NOMO-1 treated with dmso at 0.1 percent for 144 hours (cell line): ENCODE measurements at regions not wholly inside any gene's neighbourhood (a gene's known extent, or its start where the extent isn't known, plus 50 kb on each side); places are given as distances from the start of the nearest gene placed in this dataset.
"Not testable (repeated sequence)": the region's sequence is repeated elsewhere in the genome, so short reads cannot be mapped to it uniquely, and the experiment has no call there.

Experiments
- DNase-seq: peaks from one replicate; lab custom pipeline; 2025; ENCODE audit not compliant: unreplicated experiment; lab: John Stamatoyannopoulos, UW

DNA sequence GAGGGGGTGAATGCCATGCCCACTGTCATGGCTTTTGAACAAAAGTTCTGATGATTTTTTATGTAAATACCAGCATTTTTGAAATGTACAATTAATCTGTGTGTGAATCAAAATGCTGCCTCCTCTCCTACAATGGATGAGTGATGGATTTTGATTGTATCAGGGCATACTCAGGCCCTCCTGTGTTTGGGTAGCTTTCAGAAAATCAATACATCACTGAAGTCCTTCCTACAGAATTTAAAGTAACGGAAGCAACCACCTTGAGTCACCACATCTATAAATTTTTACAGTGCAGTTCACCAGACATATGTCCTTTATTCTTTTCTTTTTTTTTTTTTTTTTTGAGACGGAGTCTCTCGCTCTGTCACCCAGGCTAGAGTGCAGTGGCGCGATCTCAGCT, 867.3 kb downstream of the EPHA4 start:
- DNase-seq: no peak

DNA sequence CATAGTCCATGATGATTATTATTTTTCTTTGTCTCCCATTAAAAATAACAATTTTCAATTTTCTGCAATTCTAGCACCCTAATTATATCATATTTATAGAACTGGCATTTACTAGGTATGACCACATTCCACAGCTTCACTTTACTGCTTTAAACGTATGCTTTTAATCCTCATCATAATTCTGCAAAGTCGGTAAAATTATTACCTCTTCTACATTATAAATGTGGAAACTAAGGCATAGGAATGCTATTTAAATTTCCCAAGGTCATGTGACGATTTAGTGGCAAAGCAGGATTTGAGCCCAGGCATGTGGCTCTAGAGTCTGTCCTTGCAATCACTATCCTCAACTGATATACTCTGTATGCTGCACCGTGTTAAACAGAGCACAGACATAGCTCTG, 866.4 kb downstream of the EPHA4 start:
- DNase-seq: no peak

DNA sequence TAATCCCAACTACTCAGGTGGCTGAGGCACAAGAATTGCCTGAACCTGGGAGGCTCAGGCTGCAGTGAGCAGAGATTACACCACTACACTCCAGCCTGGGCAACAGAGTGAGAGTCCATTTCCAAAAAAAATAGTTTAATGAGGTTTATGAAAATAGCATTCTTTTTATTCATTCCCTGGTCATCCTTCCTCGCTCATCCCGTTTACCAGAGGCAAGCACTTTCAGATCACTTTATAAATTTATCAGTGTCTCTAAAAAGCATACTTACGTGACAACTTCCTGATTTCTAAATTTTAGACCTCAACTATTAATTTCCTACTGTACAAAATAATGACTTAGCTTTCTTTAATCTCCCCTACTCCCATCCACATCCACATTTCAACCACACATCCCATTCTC, 864.8 kb downstream of the EPHA4 start:
- no peak for DNase-seq

DNA sequence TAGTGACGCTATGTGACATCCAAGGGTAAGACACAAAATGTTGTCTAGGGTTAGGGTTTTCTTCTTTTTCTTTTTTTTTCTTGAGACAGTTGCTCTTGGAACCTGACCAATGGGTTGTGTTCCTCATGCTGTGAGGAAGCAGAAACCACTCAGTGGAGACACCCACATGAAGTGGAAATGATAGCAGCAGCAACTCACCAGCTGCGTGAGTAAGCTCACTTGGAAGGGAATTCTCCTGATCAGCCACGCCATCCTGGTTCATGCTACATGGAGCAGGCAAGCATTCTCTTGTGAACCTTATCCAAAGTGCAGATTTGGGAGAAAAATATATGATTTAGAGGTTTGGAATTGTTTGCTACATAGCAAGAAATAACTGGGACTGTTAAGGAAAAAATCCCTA, 863.7 kb downstream of the EPHA4 start:
- DNase-seq: no peak

DNA sequence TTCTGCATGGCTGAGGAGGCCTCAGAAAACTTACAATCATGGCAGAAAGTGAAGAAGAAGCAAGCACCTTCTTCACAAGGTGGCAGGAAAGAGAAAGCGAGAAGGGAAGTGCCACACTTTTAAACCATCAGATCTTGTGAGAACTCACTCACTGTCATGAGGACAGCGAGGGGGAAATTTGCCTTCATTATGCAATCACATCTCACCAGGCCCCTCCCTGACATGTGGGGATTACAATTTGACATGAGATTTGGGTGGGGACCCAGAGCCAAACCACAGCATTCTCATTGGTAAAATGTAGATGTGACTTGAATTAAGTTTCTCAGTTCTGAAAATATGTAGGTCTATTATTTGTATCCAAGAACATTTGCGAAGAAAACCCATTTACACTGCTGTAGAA, 854.8 kb downstream of the EPHA4 start:
- DNase-seq: no peak

DNA sequence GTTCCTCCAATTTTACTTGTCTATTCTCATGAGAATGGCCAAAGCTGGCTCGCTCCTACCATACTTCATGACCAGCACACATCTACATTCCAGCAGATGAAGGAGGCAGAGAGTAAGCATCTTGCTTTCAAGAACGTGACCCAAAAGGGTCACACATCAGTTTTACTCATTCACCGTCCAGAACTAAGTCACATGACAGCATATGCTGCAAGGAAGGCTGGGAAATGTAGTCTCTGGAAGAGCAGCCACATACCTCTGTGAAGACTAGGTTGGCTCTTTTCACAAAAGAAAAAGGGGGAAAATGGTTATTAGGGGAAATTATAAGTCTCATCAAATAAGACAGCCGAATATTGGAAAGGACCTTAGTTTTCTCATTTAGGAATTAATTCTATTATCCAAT, 835.3 kb downstream of the EPHA4 start:
- DNase-seq: no peak

DNA sequence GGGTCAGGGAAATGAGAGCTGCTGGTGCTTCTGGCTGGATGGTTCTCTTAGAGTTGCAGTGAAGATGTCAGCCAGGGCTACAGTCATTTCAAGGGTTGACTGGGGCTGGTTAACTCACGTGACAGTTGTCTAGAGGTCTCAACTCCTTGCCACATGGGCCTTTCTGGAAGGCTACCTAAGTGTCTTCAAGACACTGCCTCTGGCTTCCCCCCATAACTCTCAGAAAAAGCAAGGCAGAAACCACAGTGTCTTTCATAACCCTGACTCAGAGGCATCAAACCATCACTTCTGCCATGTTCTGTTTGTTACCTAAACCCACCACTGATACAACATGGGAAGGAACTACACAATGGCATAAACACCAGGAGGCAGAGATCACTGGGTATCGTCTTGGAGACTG, 828.9 kb downstream of the EPHA4 start:
- DNase-seq: no peak

DNA sequence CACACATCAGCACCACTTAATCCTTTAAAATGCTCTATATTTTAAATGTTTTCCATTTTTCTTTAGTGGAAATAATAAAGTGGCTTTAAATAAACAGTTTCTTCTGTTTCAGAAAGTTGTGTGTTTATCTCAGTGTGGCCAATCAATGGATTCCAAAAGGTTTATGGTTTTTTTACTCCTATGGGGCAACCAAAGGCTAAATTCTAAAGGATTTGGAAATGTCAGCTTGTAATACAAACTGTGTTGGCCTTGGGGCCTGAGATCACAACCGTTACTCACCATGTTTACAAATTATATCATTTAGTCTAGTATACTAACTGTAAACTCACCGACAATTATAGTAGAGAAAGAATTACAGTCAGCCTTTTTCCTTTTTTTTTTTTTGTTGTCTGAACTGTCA, 827.2 kb downstream of the EPHA4 start:
- DNase-seq: no peak

DNA sequence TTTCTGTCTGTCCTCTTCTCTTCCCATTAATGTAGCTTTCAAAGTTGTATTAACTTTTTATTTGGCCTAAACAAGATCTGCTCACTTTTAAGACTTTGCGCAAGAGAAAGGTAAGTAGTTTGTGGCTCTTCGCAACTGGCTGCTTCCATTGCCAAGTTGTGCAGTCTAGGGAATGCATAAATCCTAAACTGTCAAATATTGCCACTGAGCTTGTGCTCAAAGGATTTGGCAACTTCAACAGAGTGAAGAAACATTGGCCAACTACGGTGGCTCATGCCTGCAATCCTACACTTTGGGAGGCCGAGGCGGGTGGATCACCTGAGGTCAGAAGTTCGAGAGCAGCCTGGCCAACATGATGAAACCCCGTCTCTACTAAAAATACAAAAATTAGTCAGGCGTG, 826.4 kb downstream of the EPHA4 start:
- no peak for DNase-seq

DNA sequence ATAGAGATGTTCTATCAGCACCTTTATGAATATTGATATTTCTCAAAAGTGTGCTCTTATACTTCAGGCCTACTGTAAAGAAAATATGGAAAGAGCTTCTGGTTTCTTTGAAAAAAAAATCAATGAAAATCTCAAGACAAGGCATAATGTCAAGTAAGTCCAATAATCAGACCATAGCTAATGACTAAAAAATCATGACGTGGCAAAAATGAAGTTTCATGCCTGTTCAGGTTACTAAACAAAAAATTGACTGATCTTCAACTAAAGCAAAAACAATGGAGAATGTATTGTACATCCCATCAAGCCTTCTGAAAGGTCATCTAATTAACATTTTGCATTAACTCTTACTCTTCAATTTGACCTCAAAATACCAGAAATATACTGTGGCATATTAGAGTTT, 824.4 kb downstream of the EPHA4 start:
- no peak for DNase-seq

DNA sequence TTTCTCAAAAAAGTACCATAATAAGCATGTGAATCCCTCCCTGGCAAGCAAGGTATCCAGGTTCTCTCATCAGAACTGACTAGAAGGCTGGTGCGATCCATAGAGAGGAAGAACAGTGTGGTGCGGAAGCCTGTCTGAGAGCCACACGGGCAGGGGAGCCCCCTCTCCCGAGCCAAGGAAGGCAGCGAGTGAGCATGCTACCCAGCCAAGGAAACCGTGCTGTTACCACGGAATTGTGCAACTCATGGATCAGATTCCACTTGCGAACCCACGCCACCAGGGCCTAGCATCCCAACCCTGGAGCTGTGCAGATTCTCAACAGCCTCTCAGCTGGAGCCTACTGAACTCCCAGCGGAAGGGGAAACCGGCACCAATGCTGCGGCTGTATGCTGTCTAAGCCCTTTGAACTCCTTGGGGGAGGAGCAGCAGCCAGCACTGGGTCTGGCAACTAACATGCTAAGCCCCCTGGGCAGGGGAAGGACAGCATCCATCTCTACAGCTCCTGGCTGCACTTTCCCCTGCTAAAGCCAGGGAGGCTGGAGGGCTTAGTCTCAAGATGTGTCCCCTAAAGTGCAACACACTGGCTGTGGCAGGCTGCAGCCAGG, 823.1 kb downstream of the EPHA4 start:
- DNase-seq: no peak

DNA sequence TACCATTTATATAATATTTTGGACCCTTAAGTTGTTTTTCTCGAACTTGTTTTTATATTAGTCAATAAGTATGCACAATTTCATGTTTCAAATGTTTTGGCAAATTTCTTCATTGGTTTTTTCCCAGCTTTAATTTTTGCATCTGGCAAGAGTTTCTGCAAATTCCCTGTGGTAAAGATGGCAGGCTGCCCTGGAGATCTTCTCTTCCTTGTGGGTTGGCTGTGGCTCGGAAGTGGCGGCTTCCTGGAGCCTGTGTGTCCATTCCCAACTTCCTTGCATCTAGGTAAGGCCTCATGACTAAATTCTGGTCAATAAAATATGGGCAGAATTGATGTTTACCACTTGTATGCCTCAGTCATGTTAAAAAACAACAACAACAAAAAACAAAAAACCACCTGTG, 818.6 kb downstream of the EPHA4 start:
- DNase-seq: no peak

DNA sequence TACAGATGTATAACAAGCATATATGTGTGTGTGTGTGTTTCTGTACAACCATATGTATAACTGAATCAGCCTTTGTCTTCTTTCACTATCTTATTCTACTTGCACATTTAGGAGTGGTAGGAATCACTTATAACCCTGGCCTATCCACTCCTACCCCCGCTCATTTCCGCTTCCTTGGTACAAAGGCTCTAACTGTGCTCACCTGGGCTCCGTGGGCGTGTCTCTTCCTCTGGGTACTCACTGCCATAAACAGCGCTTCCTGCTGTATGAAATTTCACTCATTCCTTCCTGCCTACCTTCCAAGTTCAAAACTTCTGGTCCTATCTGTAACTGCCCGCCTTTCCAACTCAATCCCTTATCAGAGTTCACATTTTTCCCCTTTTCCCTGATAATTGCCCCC, 815.5 kb downstream of the EPHA4 start:
- no peak for DNase-seq

DNA sequence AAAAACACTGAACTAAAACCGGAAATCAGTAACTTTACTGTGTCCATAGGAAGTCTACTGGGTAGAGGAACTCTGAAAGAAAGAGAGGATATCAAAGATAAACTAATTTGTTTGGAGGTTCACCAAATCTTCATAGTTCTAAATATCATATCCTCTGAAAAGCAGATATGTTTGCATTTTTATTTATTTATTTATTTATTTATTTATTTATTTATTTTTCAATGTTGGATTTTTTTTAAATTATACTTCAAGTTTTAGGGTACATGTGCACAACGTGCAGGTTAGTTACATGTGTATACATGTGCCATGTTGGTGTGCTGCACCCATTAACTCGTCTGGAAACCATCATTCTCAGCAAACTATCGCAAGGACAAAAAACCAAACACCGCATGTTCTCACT, 813.7 kb downstream of the EPHA4 start:
- DNase-seq: not testable (repeated sequence)

DNA sequence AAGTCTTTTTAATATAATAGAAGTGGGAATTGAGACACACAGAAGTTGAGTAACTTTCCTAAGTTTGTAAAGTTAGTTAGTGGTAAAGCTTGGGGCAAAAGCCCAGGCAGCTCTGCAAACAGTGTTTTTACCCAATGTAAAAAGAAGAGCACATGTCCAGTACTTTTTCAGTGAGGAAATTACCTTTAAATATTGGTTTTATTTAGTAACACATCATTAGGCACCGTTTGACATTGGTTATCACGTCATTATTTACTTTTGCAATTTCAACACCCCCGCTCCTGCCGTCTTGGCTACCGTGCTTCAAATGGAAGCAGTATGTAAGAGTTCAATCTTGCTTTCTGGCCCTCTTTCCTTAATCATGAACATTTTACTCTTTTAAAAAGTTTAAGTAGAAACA, 807.9 kb downstream of the EPHA4 start:
- DNase-seq: no peak

DNA sequence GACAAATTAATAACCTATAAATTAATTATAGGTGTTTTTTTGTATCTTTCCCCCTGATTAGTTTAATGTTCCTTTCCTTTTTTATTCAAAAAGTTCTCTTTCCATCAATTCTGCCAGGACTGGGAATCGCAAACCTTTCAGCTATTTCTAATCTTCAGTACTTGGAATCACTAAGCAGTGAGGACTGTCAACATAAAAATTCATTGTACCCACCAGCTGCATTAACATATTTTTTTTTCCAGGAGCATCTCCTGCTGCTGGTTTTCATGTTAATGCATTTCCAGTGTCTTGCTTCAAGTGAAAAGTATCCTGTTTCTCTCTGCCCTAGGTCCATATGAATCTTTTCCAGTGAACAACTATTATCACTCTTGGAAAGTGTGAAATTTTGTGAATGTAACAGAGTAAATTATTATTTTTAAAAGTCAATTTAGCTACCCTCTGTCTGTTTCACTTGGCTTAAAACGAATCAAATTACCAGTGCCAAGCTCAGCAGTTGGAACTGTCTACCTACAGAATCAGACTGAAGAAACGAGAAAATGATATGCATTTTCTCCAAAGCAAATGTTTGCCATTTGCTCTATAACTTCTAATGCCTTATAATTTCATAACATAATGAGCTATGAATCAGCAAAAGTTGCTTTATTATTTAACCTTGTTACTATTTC, 804.4 kb downstream of the EPHA4 start:
- no peak for DNase-seq

DNA sequence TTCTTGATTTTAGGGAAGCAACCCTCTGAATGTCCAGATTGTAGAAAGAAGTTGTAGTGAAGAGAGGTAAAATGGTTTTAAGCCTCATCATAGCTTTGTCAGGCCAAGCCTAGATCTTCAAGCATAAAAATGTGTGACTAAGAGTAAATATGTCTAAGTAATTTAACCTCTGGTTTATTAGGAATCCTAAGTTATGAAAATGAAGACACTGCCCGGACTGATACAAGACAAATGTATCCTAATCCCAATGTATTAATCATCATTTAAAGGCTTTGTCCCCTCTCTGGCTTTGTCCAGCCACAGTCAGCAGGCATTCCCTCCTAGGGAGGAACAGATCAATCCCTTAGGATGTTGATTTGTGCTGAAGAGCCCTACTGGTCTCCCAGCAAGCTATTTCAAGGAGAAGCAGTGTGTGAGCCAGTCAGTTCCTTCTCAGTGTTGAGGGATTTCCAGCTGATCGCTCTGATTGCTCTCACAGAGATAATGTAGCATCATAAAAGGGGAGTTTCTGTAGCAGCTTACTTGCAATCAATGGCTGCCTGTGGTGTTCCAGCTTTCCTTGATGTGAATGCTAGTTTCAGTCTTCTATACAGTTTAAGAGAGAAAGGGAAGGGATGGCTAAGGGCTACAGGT, 796.1 kb downstream of the EPHA4 start:
- no peak for DNase-seq

DNA sequence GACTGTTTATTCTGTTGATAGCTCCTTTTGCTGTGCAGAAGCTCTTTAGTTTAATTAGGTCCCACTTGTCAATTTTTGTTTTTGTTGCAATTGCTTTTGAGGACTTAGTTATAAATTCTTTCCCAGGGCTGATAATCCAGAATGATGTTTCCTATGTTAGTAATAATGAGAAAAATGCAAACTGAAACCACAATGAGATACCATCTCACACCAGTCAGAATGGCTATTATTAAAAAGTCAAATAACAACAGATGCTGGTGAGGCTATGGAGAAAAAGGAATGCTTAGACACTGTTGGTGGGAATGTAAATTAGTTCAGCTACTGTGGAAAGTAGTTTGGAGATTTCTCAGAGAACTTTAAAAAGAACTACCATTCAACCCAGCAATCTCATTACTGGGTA, 793.0 kb downstream of the EPHA4 start:
- DNase-seq: not testable (repeated sequence)

DNA sequence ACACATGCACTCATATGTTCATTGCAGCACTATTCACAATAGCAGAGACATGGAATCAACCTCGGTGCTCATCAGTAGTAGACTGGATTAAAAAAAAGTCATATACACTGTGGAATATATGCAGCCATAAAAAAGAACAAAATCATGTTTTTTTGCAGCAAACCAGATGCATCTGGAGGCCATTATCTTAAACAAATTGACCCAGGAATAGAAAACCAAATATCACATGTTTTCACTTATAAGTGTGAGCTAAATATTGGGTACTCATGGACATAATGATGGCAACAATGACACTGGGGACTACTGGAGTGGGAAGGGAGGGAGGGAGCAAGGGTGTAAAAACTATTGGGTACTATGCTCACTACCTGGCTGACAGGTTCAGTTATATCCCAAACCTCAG, 792.6 kb downstream of the EPHA4 start:
- DNase-seq: no peak

DNA sequence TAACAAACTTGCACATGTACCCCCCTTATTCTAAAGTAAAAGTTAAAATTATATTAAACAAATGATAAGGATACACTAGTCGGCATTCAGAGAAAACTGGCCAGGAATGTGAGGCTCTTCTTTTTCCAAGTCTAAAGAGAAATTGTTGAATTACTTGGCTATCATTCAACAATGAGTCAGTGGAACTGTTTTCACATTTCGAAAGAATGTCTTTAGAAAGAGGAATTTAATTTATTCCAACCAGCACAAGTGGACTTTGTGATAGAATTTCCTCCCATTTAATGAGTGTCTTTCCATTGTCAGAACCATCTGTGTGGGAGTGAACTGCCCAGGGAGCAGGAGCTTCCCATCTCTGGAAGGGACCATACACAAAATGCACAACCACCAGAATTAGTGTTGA, 792.2 kb downstream of the EPHA4 start:
- DNase-seq: no peak

DNA sequence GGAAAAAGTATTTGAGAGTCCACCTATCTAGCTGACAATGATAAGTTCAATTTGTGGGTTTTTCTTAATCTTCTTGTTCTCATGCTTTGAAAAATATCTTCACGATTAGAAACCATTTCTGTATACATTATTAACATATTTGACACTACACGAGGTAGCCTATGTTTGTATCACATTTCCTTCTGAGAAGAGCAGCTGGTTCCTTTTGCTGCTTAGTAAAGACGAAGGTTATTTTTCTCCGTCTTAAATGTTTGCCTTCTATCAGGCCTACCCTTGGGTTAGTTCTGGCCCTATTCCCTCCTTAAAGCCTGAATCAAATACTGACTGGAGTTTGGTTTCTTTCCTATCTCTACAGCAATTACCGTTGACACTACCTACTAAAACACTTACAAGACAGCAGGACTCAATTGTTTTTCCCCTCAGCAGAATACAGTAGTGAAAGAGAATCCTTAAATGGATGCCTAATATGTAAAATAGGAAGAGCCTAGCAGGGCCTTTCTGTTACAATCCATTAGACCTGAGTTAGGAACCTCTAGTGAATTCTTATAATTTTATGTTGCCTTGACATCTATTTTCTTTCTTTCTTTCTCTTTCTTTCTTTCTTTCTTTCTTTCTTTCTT, 790.4 kb downstream of the EPHA4 start:
- no peak for DNase-seq

DNA sequence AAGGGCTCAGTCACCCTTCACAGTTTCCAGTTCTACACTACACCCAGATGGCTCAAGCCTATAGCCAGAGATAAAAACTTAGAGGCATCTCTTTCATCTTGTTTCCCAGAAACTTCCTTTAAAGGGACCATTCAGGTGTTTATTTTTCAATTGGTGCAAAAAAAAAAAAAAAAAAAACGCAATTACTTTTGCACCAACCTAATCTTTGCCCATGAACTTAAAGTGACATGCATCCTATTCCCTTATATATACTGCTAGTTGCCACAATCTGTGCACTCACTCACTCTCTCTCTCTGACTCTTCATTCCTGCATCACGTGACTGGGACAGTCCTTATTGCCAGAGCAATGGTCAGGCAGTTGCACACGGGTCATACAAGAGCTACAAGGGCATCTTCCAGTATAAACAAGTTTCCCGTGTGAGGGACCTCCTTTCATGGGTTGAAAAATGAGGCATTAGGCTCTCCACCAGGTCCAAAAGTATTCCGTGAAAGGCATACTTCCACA, 789.4 kb downstream of the EPHA4 start:
- DNase-seq: no peak
